HCT116 (cell line): ENCODE measurements at regions not wholly inside any gene's neighbourhood (a gene's known extent, or its start where the extent isn't known, plus 50 kb on each side); places are given as distances from the start of the nearest gene placed in this dataset.

Experiments
- ATAC-seq: fragments of 200-7000 bp; cut with Tn5 transposase; 2 replicates; pipeline ENCODE4 v1.9.1; 2020; ENCODE audit warnings: mild to moderate bottlenecking, moderate library complexity
- BruUV-seq: library from RNA; stranded (reverse); fragments of 400-500 nt; replicated peaks from 2 replicates; lab custom pipeline; 2021; lab: Mats Ljungman, UMichigan
- CTCF ChIA-PET: fragments of 300-600 bp; sonication (Branson Sonifier 250); formaldehyde crosslinking; loops from one replicate; lab custom pipeline; 2021; ENCODE audit warnings: antibody characterized with exemption; lab: Charles Lee
- POLR2A ChIA-PET: fragments of 300-600, 350-600 bp; sonication (Branson Sonifier 250); formaldehyde crosslinking; loops from one replicate; lab custom pipeline; 2021; ENCODE audit warnings: antibody characterized with exemption; lab: Charles Lee
- RAD21 ChIA-PET, 2 experiments: fragments of 300-600 bp; sonication (Branson Sonifier 250); formaldehyde crosslinking; loops; one replicate each; lab custom pipeline; 2023; ENCODE audit warnings: low total read pairs in 2 of 2; ENCODE audit not compliant: uncharacterized antibody in 2 of 2, unreplicated experiment in 2 of 2, low non-redundant PET in 1 of 2; lab: Charles Lee
- DNase-seq: peaks from one replicate; pipeline ENCODE4 v3.0.0-alpha.2; 2010; ENCODE audit warnings: low read depth, low spot score
- H2AFZ ChIP-seq: fragments of 200-600 bp; shearing (Covaris generic), sonication (generic); 2 replicates; pipeline ENCODE4 v1.6.1; 2017; ENCODE audit warnings: low read depth, mixed run types, mixed read lengths, antibody characterized with exemption, low read length; ENCODE audit not compliant: poor library complexity, severe bottlenecking
- H3K27ac ChIP-seq: 2 replicates; pipeline ENCODE4 v1.5.1; 2012; ENCODE audit warnings: low read depth, low read length
- H3K27me3 ChIP-seq: fragments of 200-600 bp; sonication (generic); 2 replicates; pipeline ENCODE4 v1.6.1; 2016; ENCODE audit warnings: mixed run types, low read length, mixed read lengths; ENCODE audit not compliant: insufficient read depth
- H3K36me3 ChIP-seq, 2 experiments: fragments of 200-500 bp in 1 of 2; fragments of 200-600 bp in 1 of 2; sonication (Bioruptor generic) in 1 of 2; sonication (generic) in 1 of 2; 2 replicates each; pipeline versions ENCODE4 v1.5.1 to v1.6.1; 2014 to 2016; ENCODE audit warnings: low read length in 2 of 2, inconsistent platforms in 1 of 2, mixed read lengths in 1 of 2, mixed run types in 1 of 2; ENCODE audit not compliant: insufficient read depth in 2 of 2, control insufficient read depth in 1 of 2
- H3K4me1 ChIP-seq, 2 experiments: fragments of 200-600 bp in 1 of 2; sonication (generic) in 1 of 2; 2 replicates each; pipeline versions ENCODE4 v1.5.1 to v1.6.1; 2012 to 2017; ENCODE audit warnings: low read length in 2 of 2, inconsistent platforms in 1 of 2, mild to moderate bottlenecking in 1 of 2, mixed read lengths in 1 of 2, mixed run types in 1 of 2, moderate library complexity in 1 of 2; ENCODE audit not compliant: insufficient read depth in 2 of 2, control insufficient read depth in 1 of 2
- H3K4me2 ChIP-seq: fragments of 200-600 bp; sonication (generic); 2 replicates; pipeline ENCODE4 v1.6.1; 2017; ENCODE audit warnings: mixed run types, low read length, mixed read lengths
- H3K4me3 ChIP-seq, 2 experiments: fragments of 200-600 bp in 1 of 2; sonication (generic) in 1 of 2; replicated peaks in 1 of 2; 2 replicates each; pipeline ENCODE4 v1.5.1; 2011 to 2016; ENCODE audit warnings: low read length in 2 of 2, control low read depth in 1 of 2, low read depth in 1 of 2, mild to moderate bottlenecking in 1 of 2, mixed read lengths in 1 of 2, mixed run types in 1 of 2
- H3K79me2 ChIP-seq: fragments of 200-600 bp; sonication (generic); 2 replicates; pipeline ENCODE4 v1.6.1; 2017; ENCODE audit warnings: mild to moderate bottlenecking, mixed run types, low read length, moderate library complexity, mixed read lengths; ENCODE audit not compliant: insufficient read depth
- H3K9ac ChIP-seq: fragments of 200-600 bp; sonication (generic); 2 replicates; pipeline ENCODE4 v1.6.1; 2016; ENCODE audit warnings: low read length, mixed read lengths
- H3K9me2 ChIP-seq: fragments of 200-600 bp; sonication (generic), shearing (Covaris generic); 2 replicates; pipeline ENCODE4 v1.6.1; 2017; ENCODE audit warnings: mixed run types, mild to moderate bottlenecking, moderate library complexity; ENCODE audit not compliant: insufficient read depth
- H3K9me3 ChIP-seq, 2 experiments: fragments of 200-500 bp in 1 of 2; fragments of 200-600 bp in 1 of 2; sonication (Bioruptor generic) in 1 of 2; sonication (generic) in 1 of 2; 2 replicates each; pipeline ENCODE4 v1.6.1; 2014 to 2017; ENCODE audit warnings: low read length in 2 of 2, mixed read lengths in 2 of 2, inconsistent platforms in 1 of 2, low read depth in 1 of 2, mild to moderate bottlenecking in 1 of 2, mixed run types in 1 of 2, moderate library complexity in 1 of 2; ENCODE audit not compliant: control insufficient read depth in 1 of 2, insufficient read depth in 1 of 2
- H4K20me1 ChIP-seq: fragments of 200-600 bp; sonication (generic), shearing (Covaris generic); 2 replicates; pipeline ENCODE4 v1.6.1; 2017; ENCODE audit warnings: mixed run types, mild to moderate bottlenecking, moderate library complexity; ENCODE audit not compliant: insufficient read depth
- EGR1 ChIP-seq: IDR thresholded peaks from 2 replicates; pipeline ENCODE4 v1.6.1; 2012; ENCODE audit warnings: low read depth
- EZH2 ChIP-seq: fragments of 200-600 bp; sonication (generic); IDR thresholded peaks from 2 replicates; pipeline ENCODE4 v1.6.1; 2017; ENCODE audit warnings: antibody characterized with exemption, mixed run types
- FOSL1 ChIP-seq: IDR thresholded peaks from 2 replicates; pipeline ENCODE4 v1.6.1; 2012; ENCODE audit warnings: low read depth
- JUND ChIP-seq: IDR thresholded peaks from 2 replicates; pipeline ENCODE4 v1.6.1; 2012
- POLR2A ChIP-seq: IDR thresholded peaks from 2 replicates; pipeline ENCODE4 v1.7.0; 2011; ENCODE audit warnings: borderline replicate concordance; ENCODE audit not compliant: insufficient read depth, insufficient read length; ENCODE audit errors: extremely low read depth
- POLR2AphosphoS5 ChIP-seq: IDR thresholded peaks from 2 replicates; pipeline ENCODE4 v1.6.1; 2011; ENCODE audit warnings: mild to moderate bottlenecking, low read depth, low read length, moderate library complexity
- RAD21 ChIP-seq: IDR thresholded peaks from 2 replicates; pipeline ENCODE4 v1.6.1; 2012; ENCODE audit warnings: low read depth, mild to moderate bottlenecking
- YY1 ChIP-seq: IDR thresholded peaks from 2 replicates; pipeline ENCODE4 v1.6.1; 2011; ENCODE audit warnings: low read length, low read depth, moderate library complexity, mild to moderate bottlenecking; ENCODE audit not compliant: insufficient replicate concordance; ENCODE audit errors: extremely low read depth
- ZFX ChIP-seq: fragments of 450-650 bp; IDR thresholded peaks from 2 replicates; pipeline ENCODE4 v1.6.1; 2017
- ZNF274 ChIP-seq: fragments of 200-500 bp; sonication (Bioruptor generic); IDR thresholded peaks from 2 replicates; pipeline ENCODE4 v1.6.1; 2014; ENCODE audit warnings: mild to moderate bottlenecking, low read depth, low read length, inconsistent platforms
- intact Hi-C: fragments of 100-400 bp; cut with micrococcal nuclease; formaldehyde crosslinking; loops from 2 replicates; pipeline ENCODE4 v1.10.0; 2022
- TF ChIP-seq, protein P1 (sequence below): IDR thresholded peaks from 2 replicates; pipeline ENCODE4 v1.6.1; 2012; ENCODE audit warnings: low read depth
- TF ChIP-seq, protein P2 (sequence below), 3 experiments: fragments of 200-600 bp in 1 of 3; sonication (generic) in 1 of 3; IDR thresholded peaks in 2 of 3; conservative IDR thresholded peaks in 1 of 3; 2 replicates each; pipeline ENCODE4 v1.5.1; 2012 to 2017; ENCODE audit warnings: low read depth in 2 of 3, low read length in 2 of 3, antibody characterized with exemption in 1 of 3, borderline replicate concordance in 1 of 3, control low read depth in 1 of 3, mild to moderate bottlenecking in 1 of 3, mixed read lengths in 1 of 3, mixed run types in 1 of 3, moderate library complexity in 1 of 3; ENCODE audit not compliant: insufficient read depth in 1 of 3
- TF ChIP-seq, protein P3 (sequence below): IDR thresholded peaks from 2 replicates; pipeline ENCODE4 v1.6.1; 2012

DNA sequence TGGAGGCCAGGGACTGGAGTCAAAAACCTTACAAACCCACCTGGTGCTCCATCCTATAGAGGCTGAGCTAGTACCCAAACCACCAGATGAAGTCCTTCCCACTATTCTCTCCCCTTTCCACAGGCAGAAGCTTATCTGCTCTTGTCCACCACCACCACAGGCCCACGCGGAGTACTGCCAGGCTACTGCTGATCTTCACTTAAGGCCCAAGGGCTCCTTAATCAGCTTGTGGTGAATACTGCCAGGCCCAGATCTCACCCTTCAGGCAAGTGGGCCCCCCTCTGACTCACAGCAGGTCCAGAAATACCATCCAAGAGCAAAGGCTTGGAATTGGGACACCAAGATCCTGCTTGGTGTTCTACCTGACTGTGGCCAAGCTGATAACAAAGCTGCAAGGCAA, 598.1 kb upstream of the CBLB start:
- no peak for TF ChIP-seq FOSL1
- TF ChIP-seq RAD21, result no peak
- no peak for TF ChIP-seq ZFX
- TF ChIP-seq EZH2, result no peak
- TF ChIP-seq EGR1, result no peak
- TF ChIP-seq POLR2AphosphoS5, result no peak
- TF ChIP-seq YY1, result no peak
- no peak for TF ChIP-seq ZNF274
- TF ChIP-seq, protein P1, sequence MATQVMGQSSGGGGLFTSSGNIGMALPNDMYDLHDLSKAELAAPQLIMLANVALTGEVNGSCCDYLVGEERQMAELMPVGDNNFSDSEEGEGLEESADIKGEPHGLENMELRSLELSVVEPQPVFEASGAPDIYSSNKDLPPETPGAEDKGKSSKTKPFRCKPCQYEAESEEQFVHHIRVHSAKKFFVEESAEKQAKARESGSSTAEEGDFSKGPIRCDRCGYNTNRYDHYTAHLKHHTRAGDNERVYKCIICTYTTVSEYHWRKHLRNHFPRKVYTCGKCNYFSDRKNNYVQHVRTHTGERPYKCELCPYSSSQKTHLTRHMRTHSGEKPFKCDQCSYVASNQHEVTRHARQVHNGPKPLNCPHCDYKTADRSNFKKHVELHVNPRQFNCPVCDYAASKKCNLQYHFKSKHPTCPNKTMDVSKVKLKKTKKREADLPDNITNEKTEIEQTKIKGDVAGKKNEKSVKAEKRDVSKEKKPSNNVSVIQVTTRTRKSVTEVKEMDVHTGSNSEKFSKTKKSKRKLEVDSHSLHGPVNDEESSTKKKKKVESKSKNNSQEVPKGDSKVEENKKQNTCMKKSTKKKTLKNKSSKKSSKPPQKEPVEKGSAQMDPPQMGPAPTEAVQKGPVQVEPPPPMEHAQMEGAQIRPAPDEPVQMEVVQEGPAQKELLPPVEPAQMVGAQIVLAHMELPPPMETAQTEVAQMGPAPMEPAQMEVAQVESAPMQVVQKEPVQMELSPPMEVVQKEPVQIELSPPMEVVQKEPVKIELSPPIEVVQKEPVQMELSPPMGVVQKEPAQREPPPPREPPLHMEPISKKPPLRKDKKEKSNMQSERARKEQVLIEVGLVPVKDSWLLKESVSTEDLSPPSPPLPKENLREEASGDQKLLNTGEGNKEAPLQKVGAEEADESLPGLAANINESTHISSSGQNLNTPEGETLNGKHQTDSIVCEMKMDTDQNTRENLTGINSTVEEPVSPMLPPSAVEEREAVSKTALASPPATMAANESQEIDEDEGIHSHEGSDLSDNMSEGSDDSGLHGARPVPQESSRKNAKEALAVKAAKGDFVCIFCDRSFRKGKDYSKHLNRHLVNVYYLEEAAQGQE, result no peak
- TF ChIP-seq, protein P2, sequence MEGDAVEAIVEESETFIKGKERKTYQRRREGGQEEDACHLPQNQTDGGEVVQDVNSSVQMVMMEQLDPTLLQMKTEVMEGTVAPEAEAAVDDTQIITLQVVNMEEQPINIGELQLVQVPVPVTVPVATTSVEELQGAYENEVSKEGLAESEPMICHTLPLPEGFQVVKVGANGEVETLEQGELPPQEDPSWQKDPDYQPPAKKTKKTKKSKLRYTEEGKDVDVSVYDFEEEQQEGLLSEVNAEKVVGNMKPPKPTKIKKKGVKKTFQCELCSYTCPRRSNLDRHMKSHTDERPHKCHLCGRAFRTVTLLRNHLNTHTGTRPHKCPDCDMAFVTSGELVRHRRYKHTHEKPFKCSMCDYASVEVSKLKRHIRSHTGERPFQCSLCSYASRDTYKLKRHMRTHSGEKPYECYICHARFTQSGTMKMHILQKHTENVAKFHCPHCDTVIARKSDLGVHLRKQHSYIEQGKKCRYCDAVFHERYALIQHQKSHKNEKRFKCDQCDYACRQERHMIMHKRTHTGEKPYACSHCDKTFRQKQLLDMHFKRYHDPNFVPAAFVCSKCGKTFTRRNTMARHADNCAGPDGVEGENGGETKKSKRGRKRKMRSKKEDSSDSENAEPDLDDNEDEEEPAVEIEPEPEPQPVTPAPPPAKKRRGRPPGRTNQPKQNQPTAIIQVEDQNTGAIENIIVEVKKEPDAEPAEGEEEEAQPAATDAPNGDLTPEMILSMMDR (IDR thresholded peaks at IDR 0.05 in 2 of 3, conservative IDR thresholded peaks at IDR 0.05 in 1 of 3; ENCODE audit: borderline replicate concordance in 1 of 3, insufficient read depth in 1 of 3, low read depth in 2 of 3, low read length in 2 of 3), result no peak
- TF ChIP-seq, protein P3, sequence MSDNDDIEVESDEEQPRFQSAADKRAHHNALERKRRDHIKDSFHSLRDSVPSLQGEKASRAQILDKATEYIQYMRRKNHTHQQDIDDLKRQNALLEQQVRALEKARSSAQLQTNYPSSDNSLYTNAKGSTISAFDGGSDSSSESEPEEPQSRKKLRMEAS, result no peak
- no peak for TF ChIP-seq JUND
- TF ChIP-seq POLR2A, result no peak
- Histone ChIP-seq H3K27ac (no peak overlapping the region), H2AFZ (no peak overlapping the region), H4K20me1 (no peaks in the 10 kb centered on the region), H3K27me3 (no peaks in the 10 kb centered on the region), H3K36me3 (no peaks in the 10 kb centered on the region), H3K79me2 (no peaks in the 10 kb centered on the region), H3K4me1 (no peaks in the 10 kb centered on the region), H3K9ac (no peak overlapping the region), H3K9me2 (no peaks in the 10 kb centered on the region), H3K4me3 (no peak overlapping the region), H3K4me2 (no peak overlapping the region), H3K9me3 (no peaks in the 10 kb centered on the region)
- ATAC-seq (no peak), DNase-seq (no peak)
- BruUV-seq, result no TSS peak
- intact Hi-C loops, result no loop called here
- ChIA-PET CTCF (no interaction called here), RAD21 (no interaction called here), POLR2A (no interaction called here)
